GM21381 (cell line): ENCODE measurements at regions not wholly inside any gene's neighbourhood (a gene's known extent, or its start where the extent isn't known, plus 50 kb on each side); places are given as distances from the start of the nearest gene placed in this dataset.
A peak's percentile ranks its signal among the peaks of the same experiment; 100 is the strongest.

Experiments used
- ATAC-seq: cut with Tn5 transposase; IDR thresholded peaks from one replicate; pipeline ENCODE4 v1.9.1; 2021; ENCODE audit warnings: mild to moderate bottlenecking, moderate library complexity; ENCODE audit not compliant: unreplicated experiment

- no peak for ATAC-seq
Measured at GRCh38 chr10:62453274-62453673, 79.1 kb downstream of the ZNF365 start.

- no peak for ATAC-seq
Measured at GRCh38 chr10:62454687-62455397, 80.7 kb downstream of the ZNF365 start.

GRCh38 chr10:62456611-62457101 is 82.5 kb downstream of the ZNF365 start:
- ATAC-seq: peak; percentile 94

- no peak for ATAC-seq
Measured at GRCh38 chr10:62457196-62457595, 83.0 kb downstream of the ZNF365 start.

- ATAC-seq: peak; percentile 42
Measured at GRCh38 chr10:62457598-62457997, 83.4 kb downstream of the ZNF365 start.

- no peak for ATAC-seq
Measured at GRCh38 chr10:62459072-62459471, 84.9 kb downstream of the ZNF365 start.

- no peak for ATAC-seq
Measured at GRCh38 chr10:62459500-62459899, 85.3 kb downstream of the ZNF365 start.

GRCh38 chr10:62460393-62460792 is 86.2 kb downstream of the ZNF365 start:
- ATAC-seq: peak; percentile 48

- no peak for ATAC-seq
Measured at GRCh38 chr10:62461120-62461519, 87.0 kb downstream of the ZNF365 start.

- no peak for ATAC-seq
Measured at GRCh38 chr10:62462461-62462860, 88.3 kb downstream of the ZNF365 start.

- no peak for ATAC-seq
Measured at GRCh38 chr10:62463364-62463763, 89.2 kb downstream of the ZNF365 start.

GRCh38 chr10:62464308-62464707 is 90.1 kb downstream of the ZNF365 start:
- no peak for ATAC-seq

- ATAC-seq: no peak
Measured at GRCh38 chr10:62466590-62466989, 92.4 kb downstream of the ZNF365 start.

GRCh38 chr10:62467527-62467926 is 93.4 kb downstream of the ZNF365 start:
- ATAC-seq: no peak

GRCh38 chr10:62471711-62472110 is 97.5 kb downstream of the ZNF365 start:
- ATAC-seq: no peak

GRCh38 chr10:62473241-62473640 is 99.1 kb downstream of the ZNF365 start:
- no peak for ATAC-seq

GRCh38 chr10:62475551-62475950 is 101.4 kb downstream of the ZNF365 start:
- no peak for ATAC-seq

- ATAC-seq: no peak
Measured at GRCh38 chr10:62479523-62479922, 105.4 kb downstream of the ZNF365 start.

- no peak for ATAC-seq
Measured at GRCh38 chr10:62480196-62480595, 106.0 kb downstream of the ZNF365 start.

- ATAC-seq: no peak
Measured at GRCh38 chr10:62482581-62482980, 108.4 kb downstream of the ZNF365 start.

- ATAC-seq: no peak
Measured at GRCh38 chr10:62491597-62491996, 117.4 kb downstream of the ZNF365 start.

GRCh38 chr10:62492012-62492869 is 118.1 kb downstream of the ZNF365 start:
- ATAC-seq: no peak
